HPDE6-E6E7 (cell line): ENCODE measurements at regions not wholly inside any gene's neighbourhood (a gene's known extent, or its start where the extent isn't known, plus 50 kb on each side); places are given as distances from the start of the nearest gene placed in this dataset.

Experiments
- DNase-seq: peaks from one replicate; pipeline ENCODE4 v3.0.0; 2011; ENCODE audit warnings: missing footprints; ENCODE audit errors: extremely low spot score

- DNase-seq = no peak
These were observed 132.3 kb downstream of the CEP57L1 start for GRCh38 chr6:109227646-109228045.

GRCh38 chr6:109226353-109226752, 131.0 kb downstream of the CEP57L1 start:
- DNase-seq = no peak

- DNase-seq = no peak
These were observed 130.6 kb downstream of the CEP57L1 start for GRCh38 chr6:109225946-109226345.

GRCh38 chr6:109224994-109225393, 129.7 kb downstream of the CEP57L1 start:
- no peak for DNase-seq

GRCh38 chr6:109224107-109224875, 129.0 kb downstream of the CEP57L1 start:
- DNase-seq = no peak

GRCh38 chr6:109222848-109223247, 127.5 kb downstream of the CEP57L1 start:
- DNase-seq = no peak

GRCh38 chr6:109221543-109222195, 126.4 kb downstream of the CEP57L1 start:
- DNase-seq = no peak
